NT2/D1 (cell line): ENCODE measurements at regions not wholly inside any gene's neighbourhood (a gene's known extent, or its start where the extent isn't known, plus 50 kb on each side); places are given as distances from the start of the nearest gene placed in this dataset.

ENCODE experiments used
- SUZ12 ChIP-seq: IDR thresholded peaks from 2 replicates; pipeline ENCODE4 v1.6.1; 2011; ENCODE audit not compliant: insufficient read length, insufficient read depth; ENCODE audit errors: extremely low read depth
- YY1 ChIP-seq: IDR thresholded peaks from 2 replicates; pipeline ENCODE4 v1.6.1; 2011; ENCODE audit not compliant: insufficient read length, insufficient read depth
- ZNF274 ChIP-seq: IDR thresholded peaks from 2 replicates; pipeline ENCODE4 v1.6.1; 2011; ENCODE audit warnings: mild to moderate bottlenecking, low read depth, low read length

DNA sequence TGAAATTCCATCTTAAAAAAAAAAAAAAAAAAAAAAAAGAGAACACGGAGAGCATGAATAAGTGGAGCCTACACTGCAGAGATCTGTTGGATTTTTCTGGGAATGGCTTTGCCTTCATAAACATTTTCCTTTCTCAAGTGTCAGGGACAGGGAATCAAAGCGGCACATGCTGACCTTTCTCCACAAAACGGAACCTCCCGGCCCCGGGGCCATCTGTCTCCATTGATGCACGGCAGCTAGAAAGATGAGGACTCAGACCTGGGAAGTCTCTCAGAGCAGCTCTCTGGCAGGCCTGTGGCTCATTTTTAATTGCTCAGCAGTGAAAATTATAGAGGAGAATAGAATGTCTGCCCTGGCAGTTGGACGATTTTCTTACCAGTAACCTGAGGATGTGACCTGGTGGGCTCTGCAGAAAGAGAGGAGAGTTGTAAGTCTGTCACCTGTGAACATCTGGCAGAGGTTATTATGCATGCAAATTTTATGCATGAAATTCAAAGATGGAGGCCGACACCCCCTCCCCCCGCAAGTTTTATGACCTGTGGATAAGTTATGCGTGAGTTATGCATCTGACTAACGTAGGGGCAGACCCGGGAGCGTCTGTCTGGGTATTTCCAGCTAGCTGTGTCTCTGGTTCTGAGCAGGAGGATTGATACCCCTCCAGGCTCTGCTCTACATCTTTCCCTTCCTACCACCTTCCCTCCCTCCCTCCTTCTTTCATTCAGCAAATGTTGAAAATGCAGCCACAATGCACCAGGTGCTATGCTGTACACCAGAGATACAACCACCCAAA, 352.5 kb downstream of the CDH26 start:
- TF ChIP-seq SUZ12 (no peak), YY1 (no peak), ZNF274 (no peak)
